K562 (cell line): ENCODE measurements at regions not wholly inside any gene's neighbourhood (a gene's known extent, or its start where the extent isn't known, plus 50 kb on each side); places are given as distances from the start of the nearest gene placed in this dataset.

Experiments used
- ATF7 ChIP-seq: fragments of 450-650 bp; IDR thresholded peaks from 2 replicates; pipeline ENCODE4 v1.7.1; 2014; ENCODE audit warnings: mild to moderate bottlenecking, moderate library complexity
- CAMTA2 ChIP-seq: fragments of 250-450 bp; sonication (Bioruptor Pico); conservative IDR thresholded peaks from 2 replicates; pipeline ENCODE4 v1.5.1; 2022
- DIDO1 ChIP-seq: fragments of 450-650 bp; IDR thresholded peaks from 2 replicates; pipeline ENCODE4 v1.6.1; 2016; ENCODE audit warnings: low read depth, missing biosample characterization, missing genetic modification characterization
- GABPB1 ChIP-seq: sonication (generic); formaldehyde crosslinking; IDR thresholded peaks from 2 replicates; pipeline ENCODE4 v1.8.0; 2022; ENCODE audit warnings: mild to moderate bottlenecking, missing genetic modification reagents
- HMG20A ChIP-seq: fragments of 450-650 bp; formaldehyde crosslinking; conservative IDR thresholded peaks from 2 replicates; pipeline ENCODE4 v1.4.0; 2020; ENCODE audit warnings: mild to moderate bottlenecking, mixed read lengths
- PHF21A ChIP-seq: fragments of 450-650 bp; IDR thresholded peaks from 2 replicates; pipeline ENCODE4 v1.6.1; 2017; ENCODE audit warnings: low read depth, borderline replicate concordance
- PYGO2 ChIP-seq: fragments of 450-650 bp; IDR thresholded peaks from 2 replicates; pipeline ENCODE4 v1.6.1; 2016; ENCODE audit warnings: mild to moderate bottlenecking, missing genetic modification characterization, moderate library complexity, missing compliant biosample characterization
- RFX1 ChIP-seq: fragments of 450-650 bp; IDR thresholded peaks from 2 replicates; pipeline ENCODE4 v1.6.1; 2016; ENCODE audit warnings: mild to moderate bottlenecking, moderate library complexity
- SMAD3 ChIP-seq: fragments of 450-650 bp; formaldehyde crosslinking; conservative IDR thresholded peaks from 2 replicates; pipeline ENCODE4 v1.4.0; 2020; ENCODE audit warnings: mild to moderate bottlenecking
- SREBF1 ChIP-seq: fragments of 150-350 bp; IDR thresholded peaks from 2 replicates; pipeline ENCODE4 v1.6.1; 2014; ENCODE audit warnings: antibody characterized with exemption, low read depth, low read length, borderline replicate concordance
- TBP ChIP-seq: optimal IDR thresholded peaks from 2 replicates; pipeline ENCODE3; 2011; ENCODE audit warnings: low read depth, low read length, improper control_type of control experiment
- TEAD1 ChIP-seq, 2 experiments: fragments of 450-650 bp in 1 of 2; sonication (generic) in 1 of 2; formaldehyde crosslinking; IDR thresholded peaks; 2 replicates each; pipeline versions ENCODE4 v1.4.0 to v1.8.0; 2020 to 2022; ENCODE audit warnings: mild to moderate bottlenecking in 2 of 2, missing genetic modification reagents in 1 of 2
- TEAD2 ChIP-seq: fragments of 450-650 bp; IDR thresholded peaks from 2 replicates; pipeline ENCODE4 v1.6.1; 2016; ENCODE audit warnings: missing genetic modification characterization, control low read depth, missing compliant biosample characterization
- U2AF2 ChIP-seq: fragments of 200-400 bp; formaldehyde crosslinking; optimal IDR thresholded peaks from 2 replicates; pipeline ENCODE3; 2017; ENCODE audit warnings: low read depth, mild to moderate bottlenecking, low read length
- ZBTB1 ChIP-seq: sonication (generic); formaldehyde crosslinking; IDR thresholded peaks from 2 replicates; pipeline ENCODE4 v1.8.1; 2023; ENCODE audit warnings: missing genetic modification reagents, low read depth, mild to moderate bottlenecking, borderline replicate concordance
- ZNF184 ChIP-seq: sonication (generic); formaldehyde crosslinking; IDR thresholded peaks from 2 replicates; pipeline ENCODE4 v1.5.0; 2020; ENCODE audit warnings: missing genetic modification reagents
- TF ChIP-seq, protein P1 (sequence below): fragments of 250-450 bp; sonication (Bioruptor Pico); IDR thresholded peaks from 2 replicates; pipeline ENCODE4 v1.8.0; 2022; ENCODE audit warnings: moderate library complexity, mild to moderate bottlenecking, inconsistent platforms
- TF ChIP-seq, protein P2 (sequence below), 2 experiments: fragments of 450-650 bp in 1 of 2; sonication (generic) in 1 of 2; formaldehyde crosslinking; conservative IDR thresholded peaks; 2 replicates each; pipeline versions ENCODE4 v1.4.0 to v1.8.1; 2020 to 2022; ENCODE audit warnings: mild to moderate bottlenecking in 1 of 2, missing genetic modification reagents in 1 of 2
- TF ChIP-seq, protein P3 (sequence below): sonication (generic); formaldehyde crosslinking; IDR thresholded peaks from 2 replicates; pipeline ENCODE4 v1.8.1; 2023; ENCODE audit warnings: mild to moderate bottlenecking, missing genetic modification reagents, moderate library complexity
- TF ChIP-seq, protein P4 (sequence below), 2 experiments: fragments of 450-650 bp; IDR thresholded peaks; 2 replicates each; pipeline ENCODE4 v1.6.1; 2016
- TF ChIP-seq, protein P5 (sequence below): sonication (generic); formaldehyde crosslinking; IDR thresholded peaks from 2 replicates; pipeline ENCODE4 v1.8.0; 2022; ENCODE audit warnings: missing genetic modification reagents, mild to moderate bottlenecking, borderline replicate concordance

DNA sequence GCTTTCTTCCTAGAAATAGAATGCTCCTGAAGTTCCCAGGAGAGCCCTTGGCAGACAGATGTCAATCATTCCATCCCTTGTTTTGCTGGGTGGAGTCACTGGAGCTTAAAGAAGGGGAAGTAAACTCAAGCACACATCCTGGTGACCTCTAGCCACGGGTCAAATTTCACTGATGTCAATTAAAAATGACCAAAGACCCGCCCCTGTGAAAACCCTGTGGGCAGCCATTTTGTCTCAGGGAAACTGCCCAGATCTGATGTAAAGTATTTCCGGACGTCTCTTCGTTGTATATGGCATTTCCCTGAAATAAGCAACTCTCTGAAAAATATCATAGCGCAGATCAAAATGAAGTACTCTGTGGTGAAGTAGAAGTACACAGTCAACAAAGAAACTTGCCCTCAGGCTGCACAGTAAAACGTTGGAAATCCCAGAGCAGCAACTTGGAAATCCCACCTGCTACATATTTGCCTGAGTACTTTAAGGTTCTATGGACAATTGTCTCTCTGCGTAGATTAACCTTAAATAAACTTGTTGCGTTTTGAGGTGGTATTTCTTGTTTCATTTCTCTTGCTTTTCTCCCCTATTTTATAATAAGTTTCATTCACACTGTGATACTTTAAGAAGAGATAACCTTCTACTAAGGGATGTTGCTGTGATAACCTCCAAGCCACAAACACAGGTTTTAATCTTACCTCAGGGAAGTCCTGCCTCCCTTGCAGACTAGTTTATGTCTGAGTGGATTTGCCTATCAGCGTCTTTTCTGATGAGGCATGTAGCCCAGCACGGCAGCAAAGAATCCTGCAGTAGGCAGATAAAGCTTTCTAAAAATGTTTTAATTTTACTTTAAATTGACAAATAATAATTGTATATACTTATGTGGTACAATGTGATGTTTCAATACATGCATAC is 60.9 kb upstream of the PIP5K1B start (continued):
- TF ChIP-seq, protein P1, sequence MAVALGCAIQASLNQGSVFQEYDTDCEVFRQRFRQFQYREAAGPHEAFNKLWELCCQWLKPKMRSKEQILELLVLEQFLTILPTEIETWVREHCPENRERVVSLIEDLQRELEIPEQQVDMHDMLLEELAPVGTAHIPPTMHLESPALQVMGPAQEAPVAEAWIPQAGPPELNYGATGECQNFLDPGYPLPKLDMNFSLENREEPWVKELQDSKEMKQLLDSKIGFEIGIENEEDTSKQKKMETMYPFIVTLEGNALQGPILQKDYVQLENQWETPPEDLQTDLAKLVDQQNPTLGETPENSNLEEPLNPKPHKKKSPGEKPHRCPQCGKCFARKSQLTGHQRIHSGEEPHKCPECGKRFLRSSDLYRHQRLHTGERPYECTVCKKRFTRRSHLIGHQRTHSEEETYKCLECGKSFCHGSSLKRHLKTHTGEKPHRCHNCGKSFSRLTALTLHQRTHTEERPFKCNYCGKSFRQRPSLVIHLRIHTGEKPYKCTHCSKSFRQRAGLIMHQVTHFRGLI = no peak
- TF ChIP-seq, protein P2, sequence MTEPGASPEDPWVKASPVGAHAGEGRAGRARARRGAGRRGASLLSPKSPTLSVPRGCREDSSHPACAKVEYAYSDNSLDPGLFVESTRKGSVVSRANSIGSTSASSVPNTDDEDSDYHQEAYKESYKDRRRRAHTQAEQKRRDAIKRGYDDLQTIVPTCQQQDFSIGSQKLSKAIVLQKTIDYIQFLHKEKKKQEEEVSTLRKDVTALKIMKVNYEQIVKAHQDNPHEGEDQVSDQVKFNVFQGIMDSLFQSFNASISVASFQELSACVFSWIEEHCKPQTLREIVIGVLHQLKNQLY (CRISPR knock-in tag; conservative IDR thresholded peaks at IDR 0.05) = no peak
- TF ChIP-seq, protein P3, sequence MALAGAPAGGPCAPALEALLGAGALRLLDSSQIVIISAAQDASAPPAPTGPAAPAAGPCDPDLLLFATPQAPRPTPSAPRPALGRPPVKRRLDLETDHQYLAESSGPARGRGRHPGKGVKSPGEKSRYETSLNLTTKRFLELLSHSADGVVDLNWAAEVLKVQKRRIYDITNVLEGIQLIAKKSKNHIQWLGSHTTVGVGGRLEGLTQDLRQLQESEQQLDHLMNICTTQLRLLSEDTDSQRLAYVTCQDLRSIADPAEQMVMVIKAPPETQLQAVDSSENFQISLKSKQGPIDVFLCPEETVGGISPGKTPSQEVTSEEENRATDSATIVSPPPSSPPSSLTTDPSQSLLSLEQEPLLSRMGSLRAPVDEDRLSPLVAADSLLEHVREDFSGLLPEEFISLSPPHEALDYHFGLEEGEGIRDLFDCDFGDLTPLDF = no peak
- TF ChIP-seq ZBTB1 (CRISPR knock-in tag) = no peak
- TF ChIP-seq CAMTA2 (CRISPR knock-in tag) = no peak
- TF ChIP-seq PYGO2 (tag) = no peak
- TF ChIP-seq, protein P4, sequence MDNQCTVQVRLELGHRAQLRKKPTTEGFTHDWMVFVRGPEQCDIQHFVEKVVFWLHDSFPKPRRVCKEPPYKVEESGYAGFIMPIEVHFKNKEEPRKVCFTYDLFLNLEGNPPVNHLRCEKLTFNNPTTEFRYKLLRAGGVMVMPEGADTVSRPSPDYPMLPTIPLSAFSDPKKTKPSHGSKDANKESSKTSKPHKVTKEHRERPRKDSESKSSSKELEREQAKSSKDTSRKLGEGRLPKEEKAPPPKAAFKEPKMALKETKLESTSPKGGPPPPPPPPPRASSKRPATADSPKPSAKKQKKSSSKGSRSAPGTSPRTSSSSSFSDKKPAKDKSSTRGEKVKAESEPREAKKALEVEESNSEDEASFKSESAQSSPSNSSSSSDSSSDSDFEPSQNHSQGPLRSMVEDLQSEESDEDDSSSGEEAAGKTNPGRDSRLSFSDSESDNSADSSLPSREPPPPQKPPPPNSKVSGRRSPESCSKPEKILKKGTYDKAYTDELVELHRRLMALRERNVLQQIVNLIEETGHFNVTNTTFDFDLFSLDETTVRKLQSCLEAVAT (IDR thresholded peaks at IDR 0.05) = no peak
- no peak for TF ChIP-seq TBP
- no peak for TF ChIP-seq DIDO1
- TF ChIP-seq RFX1 = 0 out of 2 replicates have a peak, but pooled peaks have one; percentile 7
- TF ChIP-seq, protein P5, sequence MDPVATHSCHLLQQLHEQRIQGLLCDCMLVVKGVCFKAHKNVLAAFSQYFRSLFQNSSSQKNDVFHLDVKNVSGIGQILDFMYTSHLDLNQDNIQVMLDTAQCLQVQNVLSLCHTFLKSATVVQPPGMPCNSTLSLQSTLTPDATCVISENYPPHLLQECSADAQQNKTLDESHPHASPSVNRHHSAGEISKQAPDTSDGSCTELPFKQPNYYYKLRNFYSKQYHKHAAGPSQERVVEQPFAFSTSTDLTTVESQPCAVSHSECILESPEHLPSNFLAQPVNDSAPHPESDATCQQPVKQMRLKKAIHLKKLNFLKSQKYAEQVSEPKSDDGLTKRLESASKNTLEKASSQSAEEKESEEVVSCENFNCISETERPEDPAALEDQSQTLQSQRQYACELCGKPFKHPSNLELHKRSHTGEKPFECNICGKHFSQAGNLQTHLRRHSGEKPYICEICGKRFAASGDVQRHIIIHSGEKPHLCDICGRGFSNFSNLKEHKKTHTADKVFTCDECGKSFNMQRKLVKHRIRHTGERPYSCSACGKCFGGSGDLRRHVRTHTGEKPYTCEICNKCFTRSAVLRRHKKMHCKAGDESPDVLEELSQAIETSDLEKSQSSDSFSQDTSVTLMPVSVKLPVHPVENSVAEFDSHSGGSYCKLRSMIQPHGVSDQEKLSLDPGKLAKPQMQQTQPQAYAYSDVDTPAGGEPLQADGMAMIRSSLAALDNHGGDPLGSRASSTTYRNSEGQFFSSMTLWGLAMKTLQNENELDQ (CRISPR knock-in tag) = no peak
- no peak for TF ChIP-seq TEAD2 (tag)
- no peak for TF ChIP-seq U2AF2
- TF ChIP-seq ZNF184 = peak; percentile 77
- no peak for TF ChIP-seq SREBF1
- no peak for TF ChIP-seq TEAD1 (CRISPR knock-in tag; IDR thresholded peaks at IDR 0.05)
- no peak for TF ChIP-seq GABPB1 (CRISPR knock-in tag)
- TF ChIP-seq SMAD3 (CRISPR knock-in tag) = no peak
- no peak for TF ChIP-seq HMG20A
- no peak for TF ChIP-seq PHF21A
- TF ChIP-seq ATF7 = peak; percentile 34; the same call in 1 of the 2 replicates
